ENCODE measurements at regions not wholly inside any gene's neighbourhood (a gene's known extent, or its start where the extent isn't known, plus 50 kb on each side); places are given as distances from the start of the nearest gene placed in this dataset.
"Not testable (repeated sequence)": the region's sequence is repeated elsewhere in the genome, so short reads cannot be mapped to it uniquely, and the experiment has no call there.

DNA sequence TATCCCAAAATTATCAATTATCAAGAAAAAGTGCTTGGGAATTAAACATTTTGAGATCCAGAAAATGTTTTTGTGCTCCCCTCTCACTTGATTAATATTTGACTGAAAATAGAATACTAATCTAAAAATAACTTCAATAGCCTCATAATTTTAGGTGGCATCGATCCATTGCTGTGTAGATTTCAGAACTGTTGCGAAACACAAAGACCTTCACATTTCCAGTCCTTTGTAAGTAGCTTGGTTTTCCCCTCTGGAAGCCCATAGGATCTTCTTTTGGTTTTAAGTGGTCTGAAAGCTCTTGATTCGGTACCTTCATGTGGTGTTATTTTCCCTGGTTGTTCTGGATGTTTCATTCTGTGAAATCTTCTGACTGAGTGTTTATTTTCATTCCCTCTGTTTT, 176.5 kb downstream of the NUFIP1 start:
- no peak for DNase-seq

DNA sequence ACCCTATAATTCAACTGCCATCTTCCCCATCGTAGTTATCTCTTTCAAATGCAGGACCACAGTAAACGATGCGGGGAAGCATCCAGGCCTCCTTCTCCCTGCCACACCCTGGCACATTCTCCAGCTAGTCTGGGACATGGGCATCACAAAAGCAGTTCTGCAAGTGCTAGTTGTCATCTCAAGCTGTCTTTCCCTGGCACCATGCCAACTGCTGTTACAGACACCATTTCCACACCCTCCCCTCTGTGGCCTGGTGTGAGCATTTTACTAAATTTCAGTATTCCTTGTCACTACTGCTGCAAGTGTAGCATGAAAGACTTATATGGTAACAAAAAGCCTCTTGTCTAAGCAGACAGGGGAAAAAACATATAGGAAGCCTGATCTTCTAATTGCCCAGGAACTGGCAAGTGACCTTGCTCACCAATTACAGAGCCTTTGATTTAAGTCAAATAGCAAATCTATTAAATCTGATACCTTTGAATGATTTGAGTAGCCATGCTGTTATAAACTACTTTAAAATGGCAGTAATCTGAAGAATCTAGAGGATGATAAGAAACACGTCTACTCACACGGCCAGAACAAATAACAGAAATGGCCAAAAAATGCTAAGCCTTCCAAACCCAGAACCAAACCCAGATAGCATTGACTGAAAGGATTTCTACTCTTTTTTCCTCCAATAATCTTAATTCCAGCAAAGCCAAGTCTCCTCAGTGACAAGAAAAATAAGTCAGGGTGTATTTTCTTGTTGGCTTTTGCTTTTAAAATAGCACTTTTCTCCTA, 179.0 kb downstream of the NUFIP1 start:
- DNase-seq, result peak; percentile 27 to 36

DNA sequence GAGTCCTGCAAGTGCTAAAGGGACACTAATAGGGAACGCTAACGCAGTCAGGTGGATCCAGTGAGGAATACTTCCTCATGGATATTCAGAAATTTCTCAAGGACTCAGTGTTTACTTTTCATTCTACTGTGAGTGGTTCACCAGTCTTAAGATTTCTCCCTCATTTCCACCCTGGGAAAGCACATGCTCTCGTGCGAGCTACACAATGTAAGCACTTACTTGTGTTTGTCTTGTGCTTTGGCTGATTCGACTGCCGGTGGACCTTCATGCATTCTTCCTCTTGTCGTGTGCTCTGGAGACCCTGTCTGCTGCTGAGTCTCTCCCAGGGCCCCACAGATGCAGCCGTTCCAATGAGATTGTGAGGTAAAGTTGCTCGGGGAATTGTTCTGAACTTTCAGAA, 180.1 kb downstream of the NUFIP1 start:
- DNase-seq, result no peak

DNA sequence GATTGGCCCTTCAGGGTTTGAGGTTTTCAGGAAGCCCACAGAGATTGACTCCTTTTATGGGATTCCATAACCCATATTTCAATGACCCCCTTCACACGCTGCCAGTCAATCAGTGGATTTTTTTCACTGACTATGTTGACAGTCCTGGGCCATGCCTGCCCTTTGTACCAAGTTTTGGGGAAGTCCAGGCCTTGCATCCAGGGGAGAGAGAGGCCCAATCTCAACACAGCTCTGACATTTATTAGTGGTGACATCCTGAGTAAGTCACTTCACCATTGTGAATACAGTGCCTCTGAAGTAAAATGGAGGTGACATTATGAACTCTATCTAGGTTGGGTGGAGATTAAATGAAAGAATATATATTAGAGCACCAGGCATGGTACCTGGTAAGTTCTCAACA, 181.1 kb downstream of the NUFIP1 start:
- no peak for DNase-seq

DNA sequence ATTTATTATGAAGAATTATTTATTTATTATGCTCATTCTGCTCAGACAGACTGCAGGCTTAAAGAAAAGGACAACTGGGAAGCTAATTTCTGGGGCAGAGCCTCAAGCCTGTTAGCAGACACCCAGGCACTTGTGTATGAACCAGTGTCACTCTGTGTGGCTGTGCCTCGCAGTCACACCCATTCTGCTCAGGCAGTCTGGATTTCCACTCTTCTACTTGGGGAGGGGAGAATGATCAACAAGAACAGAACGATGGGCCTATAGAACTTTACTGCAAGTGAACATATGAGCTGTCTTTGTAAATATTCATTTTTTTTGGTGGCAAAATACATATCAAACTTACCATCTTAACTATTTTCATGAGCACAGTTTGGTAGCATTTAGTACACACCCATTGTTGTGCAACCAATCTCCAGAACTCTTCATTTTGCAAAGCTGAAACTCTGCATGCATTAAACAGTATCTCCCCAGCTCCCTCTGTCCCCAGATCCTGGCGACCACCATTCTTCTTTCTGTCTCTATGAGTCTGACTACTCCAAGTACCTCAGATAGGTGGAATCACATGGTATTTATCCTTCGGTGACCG, 181.7 kb downstream of the NUFIP1 start:
- DNase-seq, result no peak

DNA sequence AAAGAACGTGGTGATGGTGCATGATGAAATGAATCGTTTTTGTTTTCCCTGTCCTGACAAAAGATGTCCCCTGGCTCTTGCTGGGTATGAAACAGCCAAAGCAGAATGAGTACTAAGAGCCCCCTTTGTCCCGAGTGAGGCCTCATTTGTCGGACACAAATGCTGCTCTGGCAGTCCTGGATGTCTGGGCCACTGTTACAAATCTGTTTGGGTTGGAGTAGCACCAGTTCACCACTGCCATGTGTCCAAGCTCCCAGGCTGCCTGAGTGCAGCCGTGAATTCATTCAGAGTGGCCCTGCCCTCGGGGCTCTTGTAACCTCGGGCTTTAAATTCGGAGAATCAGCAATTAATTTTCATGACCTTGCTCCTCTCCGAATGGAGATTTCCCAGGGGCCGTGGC, 182.4 kb downstream of the NUFIP1 start:
- no peak for DNase-seq

DNA sequence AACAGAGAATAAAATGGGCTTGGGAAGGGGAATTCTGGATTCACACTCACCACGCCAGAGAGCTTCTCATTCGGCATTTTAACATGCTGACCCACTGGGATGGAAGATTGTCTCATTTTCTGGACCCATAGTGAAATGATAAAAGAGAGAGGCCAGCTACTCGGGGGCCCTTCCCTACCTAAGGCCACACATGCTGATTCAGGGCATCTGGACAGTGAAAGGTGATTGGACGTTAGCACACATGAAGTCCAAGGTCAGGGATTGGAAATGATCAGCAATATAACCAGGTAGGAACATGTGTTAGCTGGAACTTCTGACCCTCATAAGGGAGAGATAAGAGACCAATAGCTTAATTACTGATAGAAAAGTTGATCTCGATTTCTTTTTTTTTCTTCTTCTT, 183.7 kb downstream of the NUFIP1 start:
- DNase-seq, result no peak

GRCh38 chr13:44803390-44803789, 185.9 kb downstream of the NUFIP1 start:
- DNase-seq, result no peak

DNA sequence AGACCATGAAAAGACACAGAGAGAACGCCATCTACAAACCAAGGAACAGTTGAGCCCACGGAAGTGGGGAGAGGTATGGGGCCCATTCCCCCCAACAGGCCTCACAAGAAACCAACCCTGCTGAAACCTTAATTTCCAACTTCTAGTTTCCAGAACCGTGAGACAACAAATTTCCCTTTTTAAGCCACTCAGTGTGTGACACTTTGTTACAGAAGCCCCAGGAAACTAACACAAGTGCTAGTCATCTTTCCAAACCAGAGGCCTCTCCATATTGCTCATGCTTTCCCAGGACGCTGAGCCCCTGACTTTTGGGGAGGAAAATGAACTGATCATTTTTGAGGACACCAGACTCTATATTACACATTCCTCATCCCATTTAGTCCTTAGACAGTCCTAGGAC, 186.8 kb downstream of the NUFIP1 start:
- DNase-seq, result no peak

DNA sequence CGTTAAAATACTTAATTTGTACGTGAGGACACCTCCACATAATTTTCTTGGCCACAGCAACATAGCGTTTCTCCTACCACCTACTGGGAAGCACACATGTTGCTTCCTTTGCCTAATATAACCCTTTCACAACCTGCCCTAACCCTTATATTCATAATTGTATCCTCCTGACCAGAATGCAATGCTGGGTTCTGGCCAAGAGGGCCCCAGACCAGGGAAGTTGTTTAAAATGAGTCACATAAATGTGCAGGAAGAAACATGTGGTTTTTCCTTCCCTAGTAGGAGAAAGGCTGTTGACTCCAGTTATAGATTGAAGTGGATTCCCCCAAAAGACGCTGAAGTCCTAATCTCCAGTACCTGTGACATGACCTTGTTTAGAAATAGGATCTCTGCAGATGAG, 187.3 kb downstream of the NUFIP1 start:
- DNase-seq, result no peak

DNA sequence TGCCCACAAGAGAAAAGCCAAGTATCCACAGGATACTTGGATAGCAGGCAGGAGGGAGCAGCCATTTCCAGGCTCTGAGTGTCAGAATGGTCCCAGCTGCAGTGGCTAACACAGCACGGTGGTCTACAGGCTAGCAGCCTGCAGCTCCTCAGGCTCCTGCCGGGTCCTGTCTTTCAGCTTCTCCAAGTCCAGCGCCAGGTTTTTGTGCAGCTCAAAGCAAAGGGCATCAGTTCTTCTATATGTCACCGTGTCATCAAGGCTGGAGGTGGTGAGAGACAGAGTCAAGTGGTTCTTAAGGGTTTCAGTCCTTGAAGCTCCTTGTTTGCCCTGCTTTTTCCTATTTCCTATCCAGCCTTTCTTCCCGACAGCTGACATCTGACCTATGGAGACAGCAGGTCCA, 188.6 kb downstream of the NUFIP1 start:
- DNase-seq, result no peak

GRCh38 chr13:44797685-44798084, 191.6 kb downstream of the NUFIP1 start:
- DNase-seq, result no peak

DNA sequence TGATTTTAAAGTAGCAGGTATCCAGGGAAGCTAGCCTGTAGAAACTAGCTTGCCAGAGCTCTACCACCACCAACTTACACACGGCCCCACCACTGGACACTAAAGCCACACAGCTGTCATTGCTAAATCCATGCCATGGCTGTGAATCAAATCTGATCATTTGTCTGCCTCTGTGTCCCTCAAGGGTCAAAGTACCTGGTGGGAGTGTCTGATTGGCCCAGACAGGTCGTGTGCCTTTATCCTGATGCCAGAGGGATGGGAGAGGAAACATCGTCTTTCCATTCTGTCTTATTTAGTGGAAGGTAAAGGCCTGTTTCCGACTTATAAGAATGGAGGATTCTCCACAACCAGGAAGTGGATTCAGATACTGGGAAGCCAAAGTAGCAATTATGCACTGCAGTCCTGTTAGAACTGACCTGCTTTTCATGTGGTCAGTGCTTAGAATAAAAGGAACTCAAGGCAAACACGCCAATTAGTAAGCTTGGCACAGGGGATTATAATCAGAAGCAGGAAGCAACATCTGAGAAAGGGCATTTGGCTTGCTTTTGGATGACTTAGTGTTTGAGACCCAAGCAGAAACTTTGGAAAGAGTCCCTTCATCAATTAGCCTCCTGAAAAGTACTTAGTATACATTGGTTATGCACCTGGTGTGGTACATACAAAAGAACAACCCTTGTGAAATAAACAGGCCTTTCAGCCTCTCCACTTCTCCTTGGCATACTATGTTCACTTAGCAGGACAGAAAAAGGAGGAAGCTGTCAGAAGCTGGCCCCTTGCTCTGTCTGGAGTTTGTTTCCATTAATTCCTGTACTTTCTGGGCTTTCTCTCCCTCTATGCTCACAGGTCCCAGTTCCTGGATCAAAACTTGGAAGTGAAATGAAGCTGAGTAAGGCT, 192.4 kb downstream of the NUFIP1 start:
- peak in 1 of 2 experiments; percentile 48 for DNase-seq

GRCh38 chr13:44796039-44796438, 193.2 kb downstream of the NUFIP1 start:
- not testable (repeated sequence) for DNase-seq

DNA sequence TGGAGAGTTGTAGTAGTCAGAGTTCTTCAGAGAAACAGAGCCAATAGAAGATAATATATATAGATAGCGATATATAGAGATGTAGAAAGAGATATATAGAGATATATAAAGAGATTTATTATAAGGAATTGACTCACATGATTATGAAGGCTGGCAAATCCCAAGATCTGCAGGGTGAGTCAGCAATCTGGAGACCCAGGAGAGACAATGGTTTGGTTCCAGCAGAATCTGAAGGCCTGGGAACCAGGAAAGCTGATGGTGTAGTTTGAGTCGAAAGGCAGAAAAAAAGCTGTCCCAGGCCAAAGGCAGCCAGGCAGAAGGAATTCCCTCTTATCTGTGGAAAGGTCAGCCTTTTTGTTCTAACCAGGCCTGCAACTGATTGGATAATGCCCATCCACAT, 194.1 kb downstream of the NUFIP1 start:
- no peak for DNase-seq

DNA sequence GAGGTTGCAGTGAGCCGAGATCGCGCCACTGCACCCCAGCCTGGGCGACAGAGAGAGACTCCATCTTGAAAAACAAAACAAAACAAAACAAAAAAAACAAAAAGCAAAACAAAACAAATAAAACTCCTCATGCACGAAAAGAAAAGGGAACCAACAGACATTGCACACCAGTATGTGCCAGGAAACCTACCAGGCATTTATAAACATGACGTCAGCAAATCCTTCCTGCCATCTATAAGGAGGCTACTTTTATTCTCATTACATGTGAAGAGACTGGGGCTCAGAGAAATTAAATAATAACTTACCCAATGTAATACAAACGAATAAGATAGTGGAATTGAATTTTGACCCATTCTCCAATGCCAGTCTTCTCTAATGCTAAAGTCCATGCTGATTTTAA, 197.2 kb downstream of the NUFIP1 start:
- DNase-seq, result no peak

DNA sequence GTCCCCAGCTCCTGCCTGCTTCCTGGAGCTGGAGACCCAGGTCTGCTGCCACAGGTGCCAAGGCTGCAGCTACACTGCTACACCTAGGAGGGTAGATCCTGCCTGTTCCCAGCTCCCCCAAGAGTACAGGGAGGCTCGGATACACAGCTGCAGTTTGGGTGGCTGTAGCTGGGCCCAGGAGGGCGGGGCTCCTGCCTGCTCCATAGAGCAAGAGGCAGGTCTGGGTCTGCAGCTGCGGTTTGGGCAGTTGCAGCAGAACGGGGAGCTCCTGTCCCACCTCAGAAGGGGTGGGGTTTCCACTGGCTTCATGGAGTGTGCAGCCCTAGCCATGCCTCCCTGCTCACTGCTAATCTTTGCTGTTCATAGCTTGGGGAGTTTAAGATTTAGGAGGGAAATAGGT, 199.0 kb downstream of the NUFIP1 start:
- DNase-seq, result no peak

- no peak for DNase-seq
These were observed 201.7 kb downstream of the NUFIP1 start for GRCh38 chr13:44787617-44788016.

DNA sequence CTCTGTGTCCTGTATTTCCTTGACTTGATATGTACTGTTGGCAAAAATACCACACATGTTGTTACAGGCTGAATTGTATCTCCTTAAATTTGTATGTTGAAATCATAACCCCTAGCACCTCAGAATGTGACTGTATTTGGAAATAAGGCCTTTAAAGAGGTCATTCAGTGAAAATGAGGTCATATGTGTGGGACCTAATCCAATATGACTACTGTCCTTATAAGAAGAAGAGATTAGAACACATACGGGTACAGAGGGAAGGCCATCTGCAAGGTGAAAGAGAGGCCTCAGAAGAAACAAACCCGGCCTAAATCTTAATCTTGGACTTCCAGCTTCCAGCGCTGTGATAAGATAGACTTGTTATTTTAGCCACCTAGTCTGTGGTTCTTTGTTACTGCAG, 202.5 kb downstream of the NUFIP1 start:
- no peak for DNase-seq

DNA sequence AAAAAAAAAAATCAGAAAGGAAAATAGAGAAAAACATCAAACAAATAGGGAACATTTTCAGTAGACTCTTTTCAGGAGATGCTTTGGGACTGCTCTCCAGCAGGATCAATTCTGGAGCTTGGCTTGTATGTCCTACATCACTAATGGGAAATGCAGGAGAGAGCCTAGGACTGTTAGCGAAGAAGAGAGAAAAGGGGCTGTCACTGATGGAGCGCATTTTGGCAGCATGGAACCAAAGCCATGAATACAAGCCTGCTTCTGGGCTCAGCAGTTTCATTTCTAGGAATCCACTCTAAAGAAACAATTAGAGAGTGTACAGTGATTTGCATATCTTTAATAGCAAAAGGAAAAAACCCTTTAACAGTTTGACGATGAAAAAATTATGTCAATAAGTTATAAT, 203.9 kb downstream of the NUFIP1 start:
- no peak for DNase-seq

DNA sequence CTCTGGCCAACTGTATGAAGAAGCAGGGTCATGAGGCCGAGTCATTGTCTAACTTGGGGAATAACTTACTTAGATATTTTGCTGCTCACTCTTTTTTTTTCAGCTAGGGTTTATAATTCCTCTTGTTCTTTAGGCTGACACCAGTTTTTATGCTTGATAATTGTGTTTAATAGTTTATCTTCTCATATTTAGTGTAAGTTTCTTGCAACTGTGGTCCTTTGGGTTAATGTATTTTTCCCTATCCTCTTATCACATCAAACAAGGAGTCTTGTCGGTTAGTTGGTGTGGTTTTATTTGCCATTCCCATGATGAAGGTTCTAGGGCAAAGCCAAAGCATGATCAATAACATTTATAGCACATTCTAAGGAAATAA, 204.6 kb downstream of the NUFIP1 start:
- no peak for DNase-seq

DNA sequence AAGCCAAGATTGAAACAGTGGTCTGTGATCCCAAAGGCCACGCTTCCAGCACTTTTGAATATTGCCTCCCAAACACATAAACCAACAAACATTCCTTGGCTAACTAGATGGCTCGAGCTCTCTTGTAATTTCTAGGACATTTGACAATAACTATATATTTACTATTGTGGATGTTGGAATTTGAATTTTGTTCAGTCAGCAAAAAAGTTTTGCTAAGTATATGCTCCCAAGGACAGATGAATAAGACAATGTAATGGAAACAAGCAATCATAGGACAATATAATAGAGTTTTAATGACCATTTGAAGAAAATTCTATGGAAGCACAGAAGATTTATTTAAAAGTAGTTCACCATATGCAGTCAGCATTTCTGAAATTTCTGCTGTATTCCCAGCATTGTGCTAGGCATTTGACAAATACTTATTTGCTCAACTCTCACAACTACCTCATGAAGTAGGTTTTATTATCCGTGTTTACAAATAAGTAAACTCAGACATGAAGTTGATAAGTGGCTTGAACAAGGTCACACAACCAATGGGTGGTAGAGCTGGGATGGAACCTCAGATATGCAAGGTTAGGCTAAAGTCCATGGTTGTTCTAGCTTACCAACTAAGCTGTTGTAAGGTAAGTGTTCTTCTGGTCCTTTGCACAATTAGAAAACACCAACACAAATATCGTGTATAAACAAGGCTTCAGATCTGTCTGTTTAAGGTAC, 205.1 kb downstream of the NUFIP1 start:
- DNase-seq, result no peak

- no peak for DNase-seq
These were observed 204.6 kb upstream of the TSC22D1 start for GRCh38 chr13:44780591-44781280.
